Ovary (tissue), 3 donors: ENCODE measurements at regions not wholly inside any gene's neighbourhood (a gene's known extent, or its start where the extent isn't known, plus 50 kb on each side); places are given as distances from the start of the nearest gene placed in this dataset.

Experiments
- POLR2A ChIP-seq: fragments of 450-650 bp; IDR thresholded peaks from one replicate; pipeline ENCODE4 v1.6.1; 2017; ENCODE audit warnings: antibody characterized with exemption, mild to moderate bottlenecking, moderate library complexity
- TF ChIP-seq, protein P1 (sequence below), 3 donors: fragments of 450-650 bp in 2 of 3; fragments of 200-600 bp in 1 of 3; IDR thresholded peaks; one replicate each; pipeline versions ENCODE4 v1.5.1 to v1.8.0; 2016 to 2022; ENCODE audit warnings: antibody characterized with exemption in 3 of 3, mild to moderate bottlenecking in 1 of 3
- donor health status: DM: no; HTN: no; CAD: no.

GRCh38 chr13:105960326-105960725, 575.1 kb downstream of the EFNB2 start:
- TF ChIP-seq, protein P1, sequence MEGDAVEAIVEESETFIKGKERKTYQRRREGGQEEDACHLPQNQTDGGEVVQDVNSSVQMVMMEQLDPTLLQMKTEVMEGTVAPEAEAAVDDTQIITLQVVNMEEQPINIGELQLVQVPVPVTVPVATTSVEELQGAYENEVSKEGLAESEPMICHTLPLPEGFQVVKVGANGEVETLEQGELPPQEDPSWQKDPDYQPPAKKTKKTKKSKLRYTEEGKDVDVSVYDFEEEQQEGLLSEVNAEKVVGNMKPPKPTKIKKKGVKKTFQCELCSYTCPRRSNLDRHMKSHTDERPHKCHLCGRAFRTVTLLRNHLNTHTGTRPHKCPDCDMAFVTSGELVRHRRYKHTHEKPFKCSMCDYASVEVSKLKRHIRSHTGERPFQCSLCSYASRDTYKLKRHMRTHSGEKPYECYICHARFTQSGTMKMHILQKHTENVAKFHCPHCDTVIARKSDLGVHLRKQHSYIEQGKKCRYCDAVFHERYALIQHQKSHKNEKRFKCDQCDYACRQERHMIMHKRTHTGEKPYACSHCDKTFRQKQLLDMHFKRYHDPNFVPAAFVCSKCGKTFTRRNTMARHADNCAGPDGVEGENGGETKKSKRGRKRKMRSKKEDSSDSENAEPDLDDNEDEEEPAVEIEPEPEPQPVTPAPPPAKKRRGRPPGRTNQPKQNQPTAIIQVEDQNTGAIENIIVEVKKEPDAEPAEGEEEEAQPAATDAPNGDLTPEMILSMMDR (IDR thresholded peaks at IDR 0.05) = no peak
- no peak for TF ChIP-seq POLR2A
